ENCODE measurements at regions not wholly inside any gene's neighbourhood (a gene's known extent, or its start where the extent isn't known, plus 50 kb on each side); places are given as distances from the start of the nearest gene placed in this dataset.
A peak's percentile ranks its signal among the peaks of the same experiment; 100 is the strongest.

GRCh38 chr5:74221413-74221812, 419.1 kb downstream of the ENC1 start:
- DNase-seq, result no peak

GRCh38 chr5:74216012-74216411, 424.5 kb downstream of the ENC1 start:
- DNase-seq, result no peak

- no peak for DNase-seq
These were observed 428.2 kb downstream of the ENC1 start for GRCh38 chr5:74212336-74212735.

GRCh38 chr5:74209571-74209970, 431.0 kb downstream of the ENC1 start:
- DNase-seq, result peak; percentile 62

GRCh38 chr5:74206579-74207550, 433.7 kb downstream of the ENC1 start:
- DNase-seq, result peak; percentile 93

GRCh38 chr5:74205767-74206578, 434.6 kb downstream of the ENC1 start:
- DNase-seq, result no peak

- DNase-seq, result peak; percentile 39
These were observed 439.0 kb downstream of the ENC1 start for GRCh38 chr5:74201334-74202081.

- DNase-seq, result no peak
These were observed 440.0 kb downstream of the ENC1 start for GRCh38 chr5:74200560-74200959.

- DNase-seq, result peak; percentile 91
These were observed 440.9 kb downstream of the ENC1 start for GRCh38 chr5:74199436-74200210.

GRCh38 chr5:74199005-74199404, 441.5 kb downstream of the ENC1 start:
- DNase-seq, result peak; percentile 65

- no peak for DNase-seq
These were observed 442.4 kb downstream of the ENC1 start for GRCh38 chr5:74198156-74198555.

- no peak for DNase-seq
These were observed 444.3 kb downstream of the ENC1 start for GRCh38 chr5:74196233-74196632.

GRCh38 chr5:74194196-74194595, 446.3 kb downstream of the ENC1 start:
- DNase-seq, result peak; percentile 21

GRCh38 chr5:74192606-74193299, 447.8 kb downstream of the ENC1 start:
- peak; percentile 70 for DNase-seq

- DNase-seq, result peak; percentile 80
These were observed 452.0 kb downstream of the ENC1 start for GRCh38 chr5:74188351-74189105.

- DNase-seq, result peak; percentile 36
These were observed 452.8 kb downstream of the ENC1 start for GRCh38 chr5:74187757-74188156.

- DNase-seq, result peak; percentile 89
These were observed 453.9 kb downstream of the ENC1 start for GRCh38 chr5:74186356-74187315.

GRCh38 chr5:74185599-74185998, 454.9 kb downstream of the ENC1 start:
- peak; percentile 61 for DNase-seq

- DNase-seq, result no peak
These were observed 455.9 kb downstream of the ENC1 start for GRCh38 chr5:74184649-74185048.
